ENCODE measurements at regions not wholly inside any gene's neighbourhood (a gene's known extent, or its start where the extent isn't known, plus 50 kb on each side); places are given as distances from the start of the nearest gene placed in this dataset.
A peak's percentile ranks its signal among the peaks of the same experiment; 100 is the strongest.

- Histone ChIP-seq H3K4me1 (ENCODE audit: control insufficient read depth in 1 of 2, insufficient read depth in 2 of 2, low read length in 2 of 2) (peaks cover 0 to 9% of the 10 kb centered on the region in 2 donors), H3K9me3 (replicated peaks in 1 of 2; ENCODE audit: control insufficient read depth in 1 of 2, insufficient read depth in 1 of 2, low read length in 2 of 2) (peaks cover 0 to 3% of the 10 kb centered on the region in 2 donors), H4K20me1 (ENCODE audit: insufficient read depth, low read length) (no peaks in the 10 kb centered on the region), H3K4me3 (replicated peaks in 1 of 3; ENCODE audit: low read depth in 2 of 3, low read length in 3 of 3) (no peak overlapping the region), H3K4me2 (replicated peaks; ENCODE audit: extremely low read depth, low read length, poor library complexity, severe bottlenecking) (no peak overlapping the region), H2AFZ (ENCODE audit: insufficient read depth, low read depth, low read length, poor library complexity, severe bottlenecking) (no peak overlapping the region), H3K79me2 (ENCODE audit: insufficient read depth, low read length) (no peaks in the 10 kb centered on the region), H3K27me3 (ENCODE audit: control insufficient read depth in 2 of 2, insufficient read depth in 2 of 2, low read length in 2 of 2) (no peaks in the 10 kb centered on the region), H3K36me3 (replicated peaks in 1 of 2; ENCODE audit: control insufficient read depth in 1 of 2, insufficient read depth in 2 of 2, low read length in 2 of 2) (no peaks in the 10 kb centered on the region), H3K9ac (ENCODE audit: insufficient read depth, low read length, poor library complexity, severe bottlenecking) (no peak overlapping the region), H3K27ac (ENCODE audit: low read depth in 1 of 2, low read length in 2 of 2) (peak overlapping the region in 1 of 2 donors; percentile 22)
- Mint-ChIP-seq H3K4me3 (no peak overlapping the region), H3K4me1 (peaks cover 10% of the 10 kb centered on the region), H3K27me3 (ENCODE audit: low read depth in 3 of 3) (peaks cover 0 to 4% (median 2%) of the 10 kb centered on the region in 3 donors), H3K36me3 (no peaks in the 10 kb centered on the region), H3K27ac (peak overlapping the region; percentile 13 to 76 (median 41)), H3K9me3 (peaks cover 0 to 19% (median 6%) of the 10 kb centered on the region in 7 donors)
- no CpG with 5 or more reads among the region's 1 CpG for WGBS (ENCODE audit: insufficient coverage)
- no peak for TF ChIP-seq CTCF (IDR thresholded peaks at IDR 0.05)
- peak in 2 of 3 donors; percentile 16 to 47 for DNase-seq
- intact Hi-C loops (cut with micrococcal nuclease), result loop anchor here in 1 of 2 donors (10.0 kb wide), 1 partner anchor 47 kb away; no protein-coding TSS in a partner anchor
These were observed 135.0 kb upstream of the INHBA start for GRCh38 chr7:41837916-41838315.

DNA sequence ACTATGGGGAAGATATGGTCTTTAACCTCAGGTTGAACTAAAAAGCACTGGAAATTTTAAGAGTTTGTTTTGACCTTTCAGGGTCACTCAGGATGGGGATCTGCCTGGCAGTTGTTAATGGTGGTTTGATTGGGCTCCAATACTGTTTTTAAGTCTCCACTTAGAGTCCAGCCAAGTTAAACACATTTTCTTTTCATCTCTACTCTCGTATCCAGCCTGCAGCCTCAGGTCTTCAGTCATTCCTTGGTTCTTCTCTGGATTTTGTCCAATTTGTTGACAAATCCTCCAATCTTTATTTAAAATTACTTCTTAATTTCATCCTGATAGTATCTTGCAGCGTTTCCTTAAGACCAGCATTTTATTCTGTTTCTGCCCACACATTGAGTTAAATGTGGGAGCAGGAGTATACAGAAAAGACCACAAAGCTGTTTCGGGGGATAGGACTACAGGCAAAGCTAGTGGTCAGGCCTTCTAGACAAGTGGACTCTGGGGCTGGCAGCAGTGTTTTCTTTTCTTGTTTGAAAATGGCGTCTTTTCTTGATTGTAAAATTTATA lies 133.2 kb upstream of the INHBA start:
- intact Hi-C loops (cut with micrococcal nuclease), result loop anchor here in 1 of 2 donors (10.0 kb wide), 1 partner anchor 49 kb away; no protein-coding TSS in a partner anchor
- peaks cover 0 to 9% of the 10 kb centered on the region in 2 donors for H3K4me1 ChIP-seq (ENCODE audit: control insufficient read depth in 1 of 2, insufficient read depth in 2 of 2, low read length in 2 of 2)
- no peak overlapping the region for H3K4me3 ChIP-seq (replicated peaks in 1 of 3; ENCODE audit: low read depth in 2 of 3, low read length in 3 of 3)
- Mint-ChIP-seq H3K36me3 (no peaks in the 10 kb centered on the region), H3K4me1 (peaks cover 10% of the 10 kb centered on the region), H3K4me3 (no peak overlapping the region), H3K9me3 (peaks cover 0 to 16% (median 9%) of the 10 kb centered on the region in 7 donors), H3K27me3 (ENCODE audit: low read depth in 3 of 3) (peaks cover 0 to 4% (median 2%) of the 10 kb centered on the region in 3 donors), H3K27ac (no peak overlapping the region)
- no peak overlapping the region for H3K27ac ChIP-seq (ENCODE audit: low read depth in 1 of 2, low read length in 2 of 2)
- DNase-seq, result no peak
- TF ChIP-seq CTCF (IDR thresholded peaks at IDR 0.05), result no peak
- H2AFZ ChIP-seq (ENCODE audit: insufficient read depth, low read depth, low read length, poor library complexity, severe bottlenecking), result no peak overlapping the region
- H3K36me3 ChIP-seq (replicated peaks in 1 of 2; ENCODE audit: control insufficient read depth in 1 of 2, insufficient read depth in 2 of 2, low read length in 2 of 2), result no peaks in the 10 kb centered on the region
- H4K20me1 ChIP-seq (ENCODE audit: insufficient read depth, low read length), result no peaks in the 10 kb centered on the region
- no peak overlapping the region for H3K9ac ChIP-seq (ENCODE audit: insufficient read depth, low read length, poor library complexity, severe bottlenecking)
- H3K27me3 ChIP-seq (ENCODE audit: control insufficient read depth in 2 of 2, insufficient read depth in 2 of 2, low read length in 2 of 2), result no peaks in the 10 kb centered on the region
- 100% methylated on average over 2 of the region's 4 CpGs for WGBS (ENCODE audit: insufficient coverage)
- no peak overlapping the region for H3K4me2 ChIP-seq (replicated peaks; ENCODE audit: extremely low read depth, low read length, poor library complexity, severe bottlenecking)
- H3K9me3 ChIP-seq (replicated peaks in 1 of 2; ENCODE audit: control insufficient read depth in 1 of 2, insufficient read depth in 1 of 2, low read length in 2 of 2), result peaks cover 4% of the 10 kb centered on the region in 2 donors
- H3K79me2 ChIP-seq (ENCODE audit: insufficient read depth, low read length), result no peaks in the 10 kb centered on the region

Data from CD14-positive monocyte (primary cell).